HG03354 (cell line): ENCODE measurements at regions not wholly inside any gene's neighbourhood (a gene's known extent, or its start where the extent isn't known, plus 50 kb on each side); places are given as distances from the start of the nearest gene placed in this dataset.

Source experiments
- ATAC-seq: cut with Tn5 transposase; IDR thresholded peaks from one replicate; pipeline ENCODE4 v1.9.1; 2021; ENCODE audit warnings: mild to moderate bottlenecking; ENCODE audit not compliant: unreplicated experiment, poor library complexity, severe bottlenecking

DNA sequence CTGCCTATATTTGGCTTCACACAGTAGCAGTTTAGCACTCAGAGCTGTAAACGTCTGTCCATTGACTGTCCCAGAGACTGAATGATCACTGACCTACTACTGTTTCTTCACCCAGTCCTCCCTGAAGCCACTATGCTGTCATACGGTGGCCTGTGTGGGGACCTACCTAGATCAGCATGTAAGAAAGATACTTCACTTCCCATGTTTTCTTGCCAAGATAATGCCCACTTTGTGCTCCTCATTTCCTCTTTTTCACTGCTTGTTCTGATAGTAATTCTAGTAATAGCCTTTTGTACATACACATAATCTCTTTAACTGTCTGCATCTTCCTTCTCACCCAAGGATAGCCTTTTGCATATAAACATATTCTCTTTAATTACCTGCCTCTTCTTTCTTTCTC lies 109.9 kb upstream of the TIAM2 start:
- ATAC-seq = no peak

DNA sequence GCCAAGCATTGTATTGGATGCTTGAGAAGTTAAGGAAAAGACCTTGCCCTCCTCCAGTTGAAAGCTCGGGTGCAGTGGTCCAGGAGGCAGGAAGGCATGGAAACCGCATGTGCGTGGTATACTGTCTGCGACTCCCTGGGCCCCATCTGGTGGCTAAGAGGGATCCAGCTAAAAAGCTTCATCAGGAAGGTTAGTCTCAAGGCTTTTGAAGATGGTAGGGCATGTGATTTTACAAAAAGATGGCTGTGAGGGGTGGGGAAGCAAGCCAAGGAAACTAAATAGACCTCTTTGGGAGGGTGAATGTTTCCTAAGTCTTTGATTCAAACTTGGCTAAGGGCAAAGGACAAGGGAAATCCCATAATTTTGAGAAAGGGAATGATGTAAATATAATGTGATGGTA lies 109.1 kb upstream of the TIAM2 start:
- no peak for ATAC-seq

DNA sequence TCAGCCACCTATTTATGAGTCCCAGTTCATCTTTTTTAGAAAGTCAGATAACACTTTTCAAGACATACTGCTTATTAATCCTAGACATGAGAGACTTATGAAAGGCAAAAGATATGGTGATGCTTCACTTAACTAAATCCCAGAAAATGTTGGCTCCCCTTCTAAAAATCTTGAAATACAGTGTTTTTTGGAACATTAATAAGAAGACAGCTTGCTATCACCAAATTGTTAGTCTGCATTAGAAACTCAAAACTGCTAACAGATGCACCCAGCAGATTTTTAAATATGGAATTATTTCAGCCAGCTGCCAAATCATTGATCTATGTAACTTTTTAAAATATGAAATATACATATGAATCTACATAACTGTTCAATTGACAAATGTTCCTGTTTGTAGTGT lies 108.6 kb upstream of the TIAM2 start:
- no peak for ATAC-seq

DNA sequence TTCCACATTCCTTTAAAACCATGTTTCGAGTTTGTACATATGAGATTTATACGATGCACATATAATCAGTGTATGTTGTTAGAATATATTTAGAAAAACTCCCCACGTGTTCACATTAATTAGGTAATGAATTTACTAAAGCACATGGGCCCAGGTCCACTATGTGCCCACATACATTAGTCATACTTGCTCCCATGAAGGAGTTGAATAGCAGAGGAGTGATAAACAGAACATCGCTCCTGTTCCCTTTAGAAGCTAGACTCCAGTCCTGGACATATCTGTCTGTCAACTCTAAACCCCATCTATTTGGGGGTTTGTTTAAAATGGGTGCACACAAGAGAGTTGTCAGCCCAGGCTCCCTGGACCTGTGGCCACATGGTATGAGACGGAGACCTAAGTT lies 108.1 kb upstream of the TIAM2 start:
- no peak for ATAC-seq

DNA sequence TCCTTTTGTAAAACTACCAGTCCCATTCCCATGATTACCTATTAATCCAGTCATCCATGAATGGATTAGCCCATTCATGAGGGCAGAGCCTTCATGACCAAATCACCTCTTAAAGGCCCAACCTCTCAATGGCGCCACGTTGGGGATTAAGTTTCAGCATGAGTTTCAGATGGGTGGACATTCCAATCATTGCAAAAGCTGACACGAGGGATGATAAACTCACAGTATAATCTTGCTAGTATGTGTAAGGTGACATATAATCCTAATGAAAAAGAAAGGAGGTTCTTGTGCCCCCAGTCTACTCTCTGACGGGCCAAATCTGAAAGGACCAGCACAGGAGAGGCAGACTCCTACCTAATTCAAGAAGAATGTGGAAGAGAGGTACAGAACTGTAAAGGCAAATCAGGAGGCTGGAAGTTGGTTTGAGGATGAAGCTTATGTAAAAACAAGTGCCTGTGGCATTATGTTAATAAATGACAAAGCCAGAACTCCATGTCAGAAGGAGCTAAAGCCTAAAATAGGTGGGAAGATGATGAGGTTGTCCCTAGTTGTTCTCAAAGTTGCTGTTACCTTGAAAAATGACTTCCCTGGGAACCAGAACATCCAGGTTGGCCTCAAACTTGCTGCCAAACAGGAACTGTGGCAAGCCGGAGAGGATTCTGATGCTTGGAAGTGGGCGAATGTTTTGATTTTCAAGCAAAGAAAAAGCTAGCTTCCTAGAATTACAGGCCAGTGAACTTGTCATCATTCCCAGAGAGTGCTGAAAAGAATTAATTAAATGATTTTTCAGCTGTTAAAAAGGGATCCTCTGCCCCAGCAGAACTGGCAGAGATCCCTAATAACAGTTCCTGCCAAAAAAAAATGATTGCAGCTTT lies 106.5 kb upstream of the TIAM2 start:
- ATAC-seq = no peak

DNA sequence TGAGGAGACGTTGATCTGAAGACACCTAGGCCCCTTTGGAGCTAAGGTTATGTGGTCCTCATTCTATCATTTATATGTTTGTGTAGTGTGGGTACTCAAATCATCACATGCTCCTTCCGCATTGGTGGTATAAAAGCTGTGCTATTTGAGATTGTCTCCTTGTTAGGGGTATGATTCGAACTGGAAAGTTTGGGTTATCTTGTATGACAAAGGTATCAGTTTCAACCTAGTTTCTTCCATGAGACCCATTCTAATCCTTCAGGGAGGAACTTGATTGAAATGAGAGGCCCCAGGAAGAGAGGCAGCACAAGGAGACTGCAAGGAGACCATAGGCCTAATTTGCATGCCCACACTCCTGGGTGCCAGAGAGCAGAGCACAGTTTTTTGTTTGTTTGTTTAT lies 104.2 kb upstream of the TIAM2 start:
- ATAC-seq = no peak

DNA sequence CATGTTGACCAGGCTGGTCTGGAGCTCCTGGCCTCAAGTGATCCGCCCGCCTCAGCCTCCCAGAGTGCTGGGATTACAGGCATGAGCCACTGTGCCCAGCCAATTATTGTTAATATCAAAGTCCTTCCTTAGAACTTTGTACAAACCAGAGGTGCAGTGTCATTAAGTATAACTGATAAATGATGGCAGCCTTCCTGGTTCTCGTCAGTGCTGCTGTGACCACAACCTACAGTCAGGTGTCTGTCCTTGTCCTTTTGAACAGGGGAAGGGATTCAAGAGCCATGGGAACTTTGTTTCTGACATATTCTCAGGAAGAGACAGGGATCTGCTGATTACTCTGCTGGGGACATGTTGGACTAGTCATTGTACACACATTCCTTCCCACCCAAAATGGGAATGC lies 103.2 kb upstream of the TIAM2 start:
- no peak for ATAC-seq

DNA sequence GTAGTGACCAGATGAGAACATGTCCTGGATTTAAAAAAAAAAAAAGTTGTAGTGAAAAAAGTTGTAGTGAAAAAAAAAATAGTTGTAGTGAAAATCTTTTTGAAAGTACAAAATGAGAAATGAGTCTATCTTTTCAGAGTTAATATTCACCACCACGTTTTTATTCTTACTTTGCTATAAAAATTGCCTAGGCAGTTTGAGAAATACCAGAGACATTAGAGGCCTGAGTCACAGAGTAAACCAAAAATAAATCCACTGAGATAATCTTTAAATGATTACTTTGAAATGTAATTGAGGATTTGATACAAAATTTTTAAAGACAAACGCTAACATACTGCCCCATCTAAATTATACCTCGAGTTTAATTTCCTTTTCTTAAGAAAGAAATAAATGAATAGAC lies 101.2 kb upstream of the TIAM2 start:
- ATAC-seq = no peak

DNA sequence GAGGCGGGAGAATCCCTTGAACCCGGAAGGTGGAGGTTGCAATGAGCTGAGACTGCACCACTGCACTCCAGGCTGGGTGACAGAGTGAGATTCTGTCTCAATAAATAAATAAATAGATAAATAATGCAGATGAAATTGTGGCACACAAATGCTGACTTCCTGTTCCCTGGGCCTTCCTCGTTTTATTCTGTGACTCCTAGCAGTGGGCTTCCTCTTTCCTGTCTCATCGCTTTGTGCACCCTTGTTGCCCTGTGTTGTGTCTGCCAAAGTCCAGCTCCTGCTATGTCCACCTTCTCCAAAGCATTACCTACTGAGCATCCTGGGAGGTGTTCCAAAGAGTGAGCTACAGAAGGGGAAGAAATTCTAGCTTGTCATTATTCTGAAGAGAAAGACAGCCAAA lies 100.2 kb upstream of the TIAM2 start:
- ATAC-seq = no peak

DNA sequence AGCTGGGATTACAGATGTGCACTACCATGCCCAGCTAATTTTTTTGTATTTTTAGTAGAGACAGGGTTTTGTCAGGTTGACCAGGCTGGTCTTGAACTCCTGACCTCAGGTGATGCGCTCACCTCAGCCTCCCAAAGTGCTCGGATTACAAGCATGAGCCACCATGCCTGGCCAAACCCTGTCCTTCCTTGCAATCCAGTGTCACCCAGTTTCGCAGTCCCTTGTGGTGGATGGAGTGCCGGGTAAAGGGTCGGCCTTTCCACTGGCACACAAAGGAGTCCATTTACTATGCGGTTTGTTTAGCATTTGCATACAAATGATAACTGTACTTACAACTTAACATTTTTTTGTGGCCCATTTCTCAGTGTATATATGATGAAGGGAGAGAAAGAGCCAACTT lies 99.3 kb upstream of the TIAM2 start:
- no peak for ATAC-seq

DNA sequence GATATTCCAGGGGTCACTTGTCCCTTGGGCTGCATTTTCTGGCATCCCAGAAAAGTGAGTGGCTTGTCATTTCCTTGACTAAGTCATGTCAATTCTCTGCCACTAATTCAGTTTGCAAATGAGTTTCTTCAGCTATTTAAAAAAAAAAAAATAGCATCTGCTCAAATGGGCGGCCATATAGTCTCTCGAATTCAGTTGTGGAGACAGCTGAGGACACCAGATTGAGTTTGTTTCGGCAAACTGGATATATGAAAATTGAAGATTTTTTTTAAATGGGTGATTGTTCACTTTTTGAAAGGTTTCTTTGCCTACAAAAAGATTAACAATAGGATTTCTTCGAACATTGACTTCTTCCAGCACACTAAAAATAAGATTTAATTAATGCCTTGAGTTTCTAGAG lies 96.3 kb upstream of the TIAM2 start:
- no peak for ATAC-seq

DNA sequence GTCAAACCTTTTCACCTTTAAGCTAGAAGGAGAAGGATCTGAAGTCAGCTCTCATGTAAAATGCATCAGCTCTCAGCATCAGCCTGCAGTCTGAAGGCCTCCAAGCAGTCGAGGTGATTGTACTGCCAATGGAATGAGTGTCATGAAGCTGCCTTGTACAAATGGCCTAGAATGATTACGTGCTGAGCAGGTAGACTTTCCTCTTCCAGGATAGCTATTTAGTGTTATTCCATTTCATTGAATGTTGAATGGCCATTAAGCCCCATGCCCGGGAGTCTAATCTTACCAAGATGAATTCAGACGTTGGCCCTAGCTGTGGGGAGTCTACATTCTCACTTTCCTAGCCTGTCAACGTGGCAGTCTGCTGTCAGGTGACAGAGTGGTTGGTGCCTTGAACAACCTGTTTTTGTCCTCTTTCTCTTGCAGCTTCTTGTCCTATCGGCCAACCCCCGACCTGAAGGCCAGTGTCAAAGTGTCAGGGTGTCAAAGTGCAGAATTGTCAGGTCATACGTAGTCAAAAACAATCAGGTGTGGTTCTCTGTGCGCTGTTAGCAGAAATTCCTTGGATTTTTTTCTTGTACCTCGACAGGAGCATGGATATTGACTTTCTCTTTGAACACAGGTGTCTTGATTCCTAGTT lies 95.2 kb upstream of the TIAM2 start:
- ATAC-seq = no peak

DNA sequence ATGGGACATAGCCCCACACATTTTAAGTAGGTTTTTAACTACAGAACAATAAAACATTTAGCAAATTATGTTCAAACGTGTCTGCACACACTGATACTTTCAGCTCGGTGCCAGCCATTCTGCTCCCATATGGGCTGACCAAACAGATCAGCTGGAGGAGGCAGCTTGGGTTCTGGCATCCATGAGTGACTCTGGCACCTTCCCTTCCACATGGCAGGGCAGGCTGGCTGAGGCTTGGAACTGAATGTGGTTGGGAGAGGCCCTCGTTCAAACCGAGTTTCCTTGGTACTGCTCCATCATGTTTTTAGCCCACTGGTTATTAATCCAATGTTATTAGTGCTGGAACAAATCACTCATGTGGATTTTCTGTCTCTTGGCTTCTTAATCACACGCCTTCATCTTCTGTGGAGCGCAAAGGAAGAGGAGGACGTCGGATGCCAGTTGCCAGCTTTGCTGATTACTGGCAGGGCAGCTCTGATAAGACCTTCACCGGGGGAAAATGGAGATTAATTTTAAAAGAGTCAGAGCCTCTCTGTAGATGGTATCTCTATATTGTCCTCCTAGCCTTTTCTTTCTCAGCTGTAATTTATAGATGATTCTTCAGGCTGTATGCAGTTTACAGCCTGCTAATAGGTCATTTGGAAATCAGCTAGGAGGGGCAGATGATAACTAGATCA lies 93.1 kb upstream of the TIAM2 start:
- ATAC-seq = no peak

DNA sequence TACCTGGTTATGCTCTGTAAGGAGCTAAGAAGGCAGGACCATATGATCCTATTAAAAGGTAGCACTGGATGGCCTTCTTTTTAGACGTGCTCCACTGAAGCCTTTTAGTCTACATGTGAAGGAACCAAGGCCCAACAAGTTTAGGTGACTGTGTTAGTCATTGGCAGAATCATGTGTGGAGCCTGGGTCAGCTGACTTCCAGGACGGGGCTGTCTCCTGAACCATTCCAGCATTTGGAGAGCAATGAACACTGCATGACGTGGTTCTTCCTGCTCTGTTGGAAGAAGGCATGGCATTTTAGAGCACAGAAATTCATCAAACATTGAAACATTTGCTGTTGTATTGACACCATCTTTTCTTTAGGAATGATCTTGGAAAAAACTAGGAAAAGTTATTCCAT lies 87.8 kb upstream of the TIAM2 start:
- no peak for ATAC-seq

DNA sequence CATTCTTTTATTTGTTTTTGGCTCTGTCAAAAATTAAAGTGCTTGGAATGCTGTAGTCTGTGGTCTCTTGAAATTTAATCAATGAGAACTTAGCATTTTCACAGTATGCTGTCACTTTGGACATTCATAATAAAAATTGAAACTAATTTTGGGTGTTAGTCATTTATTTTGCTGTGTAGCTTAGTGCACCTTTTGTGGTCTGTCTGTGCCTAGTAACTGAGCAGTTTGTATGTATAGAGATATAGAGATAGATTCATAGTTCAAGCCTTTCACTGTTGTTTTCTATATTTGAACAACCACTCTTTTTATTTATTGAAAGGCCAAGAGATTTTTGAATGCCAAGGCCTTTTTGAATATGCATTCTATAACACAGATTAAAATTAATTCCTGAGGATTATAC lies 86.4 kb upstream of the TIAM2 start:
- ATAC-seq = no peak

DNA sequence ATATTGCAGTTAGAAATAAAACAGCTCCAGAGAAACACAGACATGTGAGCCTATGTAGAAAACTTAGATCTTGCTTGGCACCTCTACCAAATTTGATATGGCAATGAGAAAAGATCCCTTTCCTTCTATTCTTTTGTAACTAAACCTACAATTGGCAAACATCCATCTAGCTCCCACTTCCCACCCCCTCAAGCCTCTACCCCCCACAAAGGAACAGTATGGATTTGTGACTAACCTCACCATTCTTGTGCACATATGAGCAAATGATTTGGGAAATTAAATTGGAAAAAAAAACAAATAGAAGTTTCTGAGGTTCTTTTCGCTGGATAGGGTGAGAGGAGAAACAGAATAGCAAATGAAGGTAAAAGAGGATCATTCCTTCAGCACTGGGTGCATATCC lies 85.8 kb upstream of the TIAM2 start:
- ATAC-seq = no peak

DNA sequence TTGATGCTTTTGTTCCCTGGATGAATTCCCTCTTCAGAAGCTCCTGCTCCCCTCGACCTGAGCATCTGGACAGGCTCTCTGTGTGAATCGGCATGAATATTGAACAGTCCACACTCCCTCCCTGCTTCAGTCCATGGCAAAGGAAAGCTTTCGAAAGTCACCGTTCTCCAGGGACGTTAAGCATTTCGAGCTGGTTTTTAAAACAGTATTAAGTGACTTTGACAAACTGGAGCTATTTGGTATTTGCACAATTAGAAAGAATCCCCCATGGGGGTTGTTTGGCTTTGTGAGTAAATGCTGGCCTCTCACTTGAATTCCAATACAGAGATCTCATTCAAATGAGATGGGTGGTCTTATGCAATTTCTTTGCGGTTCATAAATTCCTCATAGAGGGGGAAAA lies 85.3 kb upstream of the TIAM2 start:
- no peak for ATAC-seq

DNA sequence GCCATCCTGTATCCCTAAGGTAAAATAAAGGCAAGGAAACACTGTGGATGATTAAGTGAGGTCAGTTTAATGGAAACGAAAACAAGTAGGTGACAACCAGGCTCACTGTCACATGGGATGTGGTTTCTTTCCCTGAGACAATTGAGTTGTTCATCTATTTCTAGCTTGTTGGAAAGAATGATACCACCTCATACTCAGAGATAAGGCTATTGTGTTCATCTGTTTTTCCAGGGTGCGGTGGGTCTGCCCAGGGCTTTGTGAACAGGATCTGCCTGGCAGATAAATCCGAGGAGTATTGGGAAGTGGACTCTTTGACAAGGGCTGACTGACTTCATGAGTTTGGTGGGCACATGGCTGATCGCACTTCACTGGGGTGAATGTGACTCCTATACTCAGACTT lies 80.8 kb upstream of the TIAM2 start:
- ATAC-seq = no peak

DNA sequence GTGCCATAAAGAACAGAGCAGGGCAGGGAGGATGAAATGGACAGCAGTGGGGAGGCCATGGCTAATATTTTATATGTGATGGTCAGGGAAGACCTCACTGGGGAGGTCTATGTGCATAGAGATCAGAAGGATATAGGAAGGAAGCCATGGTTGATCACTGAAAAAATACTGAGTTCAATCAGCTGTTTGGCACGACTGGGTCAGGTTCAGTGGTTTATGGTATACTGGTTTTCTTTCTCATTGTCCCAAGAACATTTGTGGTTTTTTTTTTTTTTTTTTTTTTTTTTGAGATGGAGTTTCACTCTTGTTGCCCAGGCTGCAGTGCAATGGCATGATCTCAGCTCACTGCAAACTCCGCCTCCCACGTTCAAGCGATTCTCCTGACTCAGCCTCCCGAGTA lies 78.3 kb upstream of the TIAM2 start:
- ATAC-seq = no peak

DNA sequence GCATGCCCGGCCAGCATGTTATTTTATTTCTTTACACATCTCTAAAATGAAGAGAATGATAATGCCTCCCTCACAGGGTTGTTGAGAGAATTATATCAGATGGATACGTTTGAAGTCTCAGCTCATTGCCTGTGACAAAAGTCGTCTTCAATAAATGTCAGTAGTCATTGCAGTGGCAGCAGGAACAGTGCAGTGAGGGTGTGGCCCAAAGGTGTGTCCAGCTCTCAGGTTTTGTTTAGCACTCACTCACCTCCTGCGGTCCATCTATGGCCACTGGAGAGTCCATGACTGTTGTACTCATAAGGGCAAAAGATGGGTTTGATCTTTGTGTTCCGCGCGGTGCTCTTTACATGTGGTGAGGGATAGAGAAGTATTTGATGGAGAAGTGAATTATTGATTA lies 77.2 kb upstream of the TIAM2 start:
- no peak for ATAC-seq

DNA sequence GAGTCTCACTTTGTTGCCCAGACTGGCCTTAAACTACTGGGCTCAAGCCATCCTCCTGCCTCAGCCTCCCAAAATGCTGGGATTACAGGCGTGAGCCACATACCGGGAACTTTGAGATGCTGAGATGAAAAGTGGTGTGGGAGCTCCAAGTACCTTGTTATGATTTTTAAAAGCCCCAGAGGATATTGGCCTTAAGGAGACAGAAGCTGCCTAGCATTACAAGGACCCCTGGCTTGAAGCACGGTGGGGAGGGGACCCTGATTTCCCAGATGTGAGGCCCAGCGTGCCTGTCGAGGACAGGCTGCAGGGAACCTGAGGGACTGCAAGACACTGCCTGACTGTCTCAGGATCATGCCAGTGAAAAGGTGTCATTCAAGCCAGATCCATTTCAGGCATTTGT lies 75.3 kb upstream of the TIAM2 start:
- no peak for ATAC-seq
